Panc1 (cell line): ENCODE measurements at regions not wholly inside any gene's neighbourhood (a gene's known extent, or its start where the extent isn't known, plus 50 kb on each side); places are given as distances from the start of the nearest gene placed in this dataset.

Experiments used
- ATAC-seq: fragments of 200-7000 bp; cut with Tn5 transposase; 2 replicates; pipeline ENCODE4 v1.9.1; 2020; ENCODE audit warnings: mild to moderate bottlenecking, moderate library complexity
- BruUV-seq: library from RNA; stranded (reverse); fragments of 400-500 nt; replicated peaks from 2 replicates; lab custom pipeline; 2021; lab: Mats Ljungman, UMichigan
- CTCF ChIA-PET: fragments of 300-600 bp; sonication (Branson Sonifier 250); formaldehyde crosslinking; loops from one replicate; lab custom pipeline; 2022; ENCODE audit warnings: antibody characterized with exemption; lab: Charles Lee
- POLR2A ChIA-PET: fragments of 300-600 bp; sonication (Branson Sonifier 250); formaldehyde crosslinking; loops from one replicate; lab custom pipeline; 2022; ENCODE audit warnings: antibody characterized with exemption; lab: Charles Lee
- DNase-seq: peaks from one replicate; pipeline ENCODE4 v3.0.0-alpha.2; 2010; ENCODE audit warnings: low read depth, low spot score
- H3K27ac ChIP-seq: 2 replicates; pipeline ENCODE4 v1.5.1; 2011; ENCODE audit warnings: mild to moderate bottlenecking, low read length, inconsistent platforms
- H3K27me3 ChIP-seq: fragments of 200-500 bp; sonication (Bioruptor generic); 2 replicates; pipeline ENCODE4 v1.6.0; 2014; ENCODE audit warnings: low read length, inconsistent platforms; ENCODE audit not compliant: control insufficient read depth, insufficient read depth
- H3K36me3 ChIP-seq: fragments of 200-500 bp; sonication (Bioruptor generic); 2 replicates; pipeline ENCODE4 v1.5.1; 2014; ENCODE audit warnings: inconsistent platforms, mild to moderate bottlenecking, low read length, moderate library complexity; ENCODE audit not compliant: control insufficient read depth, insufficient read depth
- H3K4me1 ChIP-seq: 2 replicates; pipeline ENCODE4 v1.5.1; 2011; ENCODE audit warnings: inconsistent platforms, mild to moderate bottlenecking, low read length, moderate library complexity; ENCODE audit not compliant: control insufficient read depth, insufficient read depth
- H3K4me3 ChIP-seq, 2 experiments: 2 replicates each; pipeline ENCODE4 v1.5.1; 2011 to 2012; ENCODE audit warnings: low read depth in 2 of 2, low read length in 2 of 2, mild to moderate bottlenecking in 2 of 2, inconsistent platforms in 1 of 2, moderate library complexity in 1 of 2
- H3K9me3 ChIP-seq: fragments of 200-500 bp; sonication (Bioruptor generic); 2 replicates; pipeline ENCODE4 v1.5.1; 2014; ENCODE audit warnings: low read depth, mild to moderate bottlenecking, inconsistent platforms, low read length, moderate library complexity; ENCODE audit not compliant: control insufficient read depth, insufficient read depth
- CTCF ChIP-seq: fragments of 450-650 bp; IDR thresholded peaks from 2 replicates; pipeline ENCODE4 v1.5.1; 2017; ENCODE audit warnings: mild to moderate bottlenecking
- POLR2AphosphoS5 ChIP-seq: IDR thresholded peaks from 2 replicates; pipeline ENCODE4 v1.6.1; 2012; ENCODE audit warnings: mild to moderate bottlenecking, low read depth, low read length, moderate library complexity
- REST ChIP-seq, 2 experiments: IDR thresholded peaks; 2 replicates each; pipeline ENCODE4 v1.6.1; 2011 to 2012; ENCODE audit warnings: low read depth in 2 of 2, control low read depth in 1 of 2, low read length in 1 of 2, mild to moderate bottlenecking in 1 of 2, moderate library complexity in 1 of 2; ENCODE audit not compliant: insufficient read depth in 1 of 2
- SIN3A ChIP-seq: IDR thresholded peaks from 2 replicates; pipeline ENCODE4 v1.6.1; 2012; ENCODE audit warnings: low read depth, mild to moderate bottlenecking, low read length, moderate library complexity, borderline replicate concordance; ENCODE audit not compliant: insufficient read depth
- TCF7L2 ChIP-seq: IDR thresholded peaks from 2 replicates; pipeline ENCODE4 v1.6.1; 2011; ENCODE audit warnings: mild to moderate bottlenecking, low read depth, low read length, inconsistent platforms
- in situ Hi-C: cut with HindIII; loops from 2 replicates; pipeline ENCODE4 v1.10.0; 2016; ENCODE audit warnings: low sequenced_read_pairs, low pct_unique_long_range_greater_than_20kb
- intact Hi-C: fragments of 100-400 bp; cut with micrococcal nuclease; formaldehyde crosslinking; loops from one replicate; pipeline ENCODE4 v1.10.0; 2022; ENCODE audit not compliant: unreplicated experiment

- DNase-seq (no peak), ATAC-seq (no peak)
- intact Hi-C loops (no loop called here), in situ Hi-C loops (no loop called here)
- TF ChIP-seq TCF7L2 (no peak), REST (IDR thresholded peaks at IDR 0.05; ENCODE audit: insufficient read depth in 1 of 2, low read depth in 2 of 2, low read length in 1 of 2) (no peak), CTCF (no peak), SIN3A (no peak), POLR2AphosphoS5 (no peak)
- ChIA-PET CTCF (interaction anchor here (0.6 kb wide), 1 partner anchor 156 kb away, joined by 3 read pairs; no protein-coding TSS in a partner anchor), POLR2A (interaction anchor here (0.6 kb wide), 1 partner anchor 13 kb away, joined by 3 read pairs; no protein-coding TSS in a partner anchor)
- no peaks in the 10 kb centered on the region for H3K36me3 ChIP-seq
- BruUV-seq = no TSS peak
- no peak overlapping the region for H3K4me3 ChIP-seq
- H3K4me1 ChIP-seq = no peaks in the 10 kb centered on the region
- no peaks in the 10 kb centered on the region for H3K27me3 ChIP-seq
- H3K9me3 ChIP-seq = no peaks in the 10 kb centered on the region
- H3K27ac ChIP-seq = no peak overlapping the region
These were observed 388.4 kb upstream of the CBLB start for GRCh38 chr3:106257172-106257571.

GRCh38 chr3:106261396-106261795, 392.6 kb upstream of the CBLB start:
- POLR2A ChIA-PET = no interaction called here
- in situ Hi-C loops = no loop called here
- ATAC-seq (no peak), DNase-seq (no peak)
- Histone ChIP-seq H3K9me3 (no peaks in the 10 kb centered on the region), H3K27me3 (no peaks in the 10 kb centered on the region), H3K27ac (no peak overlapping the region), H3K36me3 (no peaks in the 10 kb centered on the region), H3K4me3 (no peak overlapping the region), H3K4me1 (no peaks in the 10 kb centered on the region)
- TF ChIP-seq REST (IDR thresholded peaks at IDR 0.05; ENCODE audit: insufficient read depth in 1 of 2, low read depth in 2 of 2, low read length in 1 of 2) (no peak), POLR2AphosphoS5 (no peak), TCF7L2 (no peak), SIN3A (no peak), CTCF (no peak)
- no TSS peak for BruUV-seq
- CTCF ChIA-PET = no interaction called here
- intact Hi-C loops = no loop called here
